Hematopoietic multipotent progenitor cell treated with erythropoietin and hydrocortisone succinate and interleukin-3 and kit ligand, for 8 days (in vitro differentiated cells): ENCODE measurements at regions not wholly inside any gene's neighbourhood (a gene's known extent, or its start where the extent isn't known, plus 50 kb on each side); places are given as distances from the start of the nearest gene placed in this dataset.
A peak's percentile ranks its signal among the peaks of the same experiment; 100 is the strongest.

ENCODE experiments used
- DNase-seq: peaks from one replicate; pipeline ENCODE4 v3.0.0-alpha.2; 2015

DNA sequence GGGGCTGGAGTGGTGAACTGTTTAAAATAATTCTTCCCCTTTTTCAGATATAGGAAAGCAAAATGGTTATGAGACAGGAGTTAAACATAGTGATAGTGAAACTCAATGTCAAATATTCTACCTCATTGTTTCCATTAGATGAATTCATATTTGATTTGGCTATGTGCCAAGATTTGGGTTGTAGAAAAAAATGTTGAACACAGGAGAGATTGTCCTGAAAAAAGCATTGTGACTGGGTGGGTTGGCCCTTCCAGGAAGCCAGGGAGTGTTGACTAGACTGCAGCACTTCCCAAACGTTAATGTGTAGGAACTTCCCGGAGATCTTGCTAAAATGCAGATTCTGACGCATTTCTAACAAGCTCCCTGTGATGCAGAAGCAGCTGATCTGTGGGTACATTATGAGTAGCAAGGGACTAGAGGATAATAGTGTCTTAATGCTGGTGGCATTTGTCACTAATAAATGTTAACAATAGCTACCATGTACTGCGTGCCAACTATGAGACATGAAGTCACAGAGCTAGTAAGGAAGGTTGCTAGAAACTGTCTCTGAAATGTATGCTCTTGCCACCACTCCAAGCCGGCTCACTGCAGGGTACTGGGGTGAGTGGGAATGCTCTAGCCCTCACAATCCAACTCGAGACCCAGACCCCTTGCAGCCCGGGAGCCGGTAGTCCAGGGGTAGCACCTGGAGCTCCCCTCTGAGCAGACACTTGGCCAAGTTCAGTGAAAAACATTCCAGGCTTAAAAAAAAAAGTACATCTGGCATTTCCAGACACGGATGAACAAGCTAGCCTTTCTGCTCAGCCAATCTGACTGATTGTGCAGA lies 120.6 kb downstream of the CD47 start:
- DNase-seq: no peak

DNA sequence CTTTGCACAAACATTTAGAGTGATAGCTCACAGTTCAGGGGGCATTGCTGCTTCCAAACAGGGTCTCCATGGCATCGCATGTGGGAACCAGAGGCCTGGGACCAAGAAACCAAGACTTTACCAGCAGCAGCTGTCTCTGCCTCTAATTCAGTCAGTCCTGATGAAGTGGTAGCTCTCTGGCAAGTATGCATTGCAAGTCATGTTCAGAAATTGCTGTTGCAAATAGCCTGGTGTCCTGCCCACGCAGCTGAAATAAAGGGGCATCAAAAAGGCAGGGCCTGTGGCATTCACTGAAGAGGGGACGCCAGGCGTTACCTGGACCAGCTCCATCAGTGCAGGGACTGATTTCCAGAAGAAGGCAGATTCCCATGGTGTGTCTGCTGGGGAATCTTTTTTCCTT lies 121.3 kb downstream of the CD47 start:
- no peak for DNase-seq

- DNase-seq: no peak
These were observed 124.6 kb downstream of the CD47 start for GRCh38 chr3:107966276-107966675.

DNA sequence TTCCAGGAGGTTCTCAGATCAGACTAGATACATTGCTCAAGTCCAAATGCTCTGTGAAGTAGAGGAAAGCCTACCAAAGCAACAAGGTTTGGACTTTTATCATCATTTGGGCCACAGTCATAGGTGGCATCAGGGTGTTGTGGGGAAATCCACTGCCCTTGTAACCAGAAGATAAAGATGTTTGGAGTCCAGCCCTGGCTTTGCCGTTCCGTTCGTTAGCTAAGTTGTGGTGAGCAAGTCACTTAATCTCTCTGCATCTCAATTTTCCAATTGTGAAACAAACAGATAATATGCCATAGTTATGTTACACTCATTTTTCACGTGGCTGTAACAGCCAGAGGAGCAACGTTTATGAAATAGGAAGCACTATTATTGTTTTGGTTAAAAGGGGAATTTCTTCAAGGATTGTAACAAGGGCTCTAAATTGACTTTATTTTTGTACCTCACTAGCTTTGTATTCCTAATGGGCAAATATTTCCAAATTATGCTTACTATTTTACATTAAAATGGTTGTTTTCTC lies 125.6 kb downstream of the CD47 start:
- DNase-seq: peak; percentile 91

- DNase-seq: no peak
These were observed 127.2 kb downstream of the CD47 start for GRCh38 chr3:107963581-107963980.

DNA sequence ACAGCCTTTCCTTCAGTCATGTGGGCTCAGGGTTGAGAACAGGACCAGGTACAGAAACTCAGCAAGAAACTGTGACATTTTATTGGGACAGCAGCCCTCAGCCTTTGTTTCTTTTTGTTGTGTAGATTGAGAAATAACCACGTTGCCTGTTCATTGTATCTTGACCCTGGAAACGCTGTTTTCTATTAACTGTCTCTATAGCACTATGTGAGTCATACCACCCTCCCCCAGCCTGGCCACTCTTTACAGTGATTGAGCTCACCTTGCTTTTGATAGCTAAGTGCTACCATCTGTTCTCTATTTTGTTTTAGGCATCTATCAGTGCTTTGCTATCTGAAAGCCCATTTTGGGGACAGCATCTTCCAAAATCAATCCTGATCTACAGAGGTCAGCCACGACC lies 127.9 kb downstream of the CD47 start:
- no peak for DNase-seq

- peak; percentile 62 for DNase-seq
These were observed 128.8 kb downstream of the CD47 start for GRCh38 chr3:107962037-107962436.

DNA sequence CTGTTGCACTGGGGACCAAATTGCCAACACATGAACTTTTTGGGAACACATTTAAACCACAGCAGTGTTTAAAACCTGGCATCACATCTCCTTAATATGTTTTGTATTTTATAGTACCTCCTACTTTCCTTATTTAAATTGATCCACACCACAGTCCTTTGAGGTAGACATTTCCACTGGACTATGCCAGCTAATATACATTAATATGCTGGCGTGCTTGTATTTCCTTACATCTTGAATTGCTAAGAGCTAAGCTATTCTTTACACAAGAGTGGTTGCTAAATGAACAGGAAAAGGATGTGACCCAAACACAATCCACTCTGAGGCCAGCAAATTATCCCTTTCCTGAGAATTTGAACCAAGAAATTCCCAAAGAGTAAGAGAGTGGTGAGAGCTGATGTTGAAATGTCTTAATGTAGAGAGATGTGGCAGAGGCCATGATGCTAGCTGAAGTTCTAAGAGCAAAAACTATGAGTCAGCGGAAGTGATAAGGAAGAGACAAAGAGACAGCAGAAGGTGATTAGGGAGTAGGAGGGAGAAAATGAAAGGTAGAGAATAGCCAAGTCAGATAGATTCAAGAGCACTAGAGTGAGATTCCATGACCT lies 131.2 kb downstream of the CD47 start:
- DNase-seq: peak; percentile 43

- DNase-seq: no peak
These were observed 132.7 kb downstream of the CD47 start for GRCh38 chr3:107958146-107958545.

GRCh38 chr3:107956991-107957900 lies 133.6 kb downstream of the CD47 start:
- DNase-seq: no peak

- DNase-seq: no peak
These were observed 136.0 kb downstream of the CD47 start for GRCh38 chr3:107954845-107955244.

- DNase-seq: peak; percentile 56
These were observed 137.1 kb downstream of the CD47 start for GRCh38 chr3:107953722-107954121.

DNA sequence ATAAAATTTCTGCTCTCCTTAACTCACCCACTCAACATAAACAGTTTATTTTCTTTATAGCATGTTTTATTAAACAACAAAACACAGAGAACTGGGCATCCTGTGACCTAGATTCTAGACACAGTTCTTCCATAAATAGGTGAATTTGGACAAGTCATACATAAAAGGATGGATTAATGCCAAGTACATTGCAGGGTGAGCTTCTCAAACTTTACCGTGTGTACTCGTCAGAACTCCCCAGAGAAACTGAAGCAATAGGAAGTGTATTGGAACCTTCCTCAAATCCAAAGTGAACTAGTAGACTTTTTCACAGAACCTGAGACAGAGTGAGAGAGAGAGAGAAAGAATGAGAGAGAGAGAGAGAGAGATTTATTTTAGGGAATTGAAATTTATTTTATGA lies 139.7 kb downstream of the CD47 start:
- DNase-seq: no peak

GRCh38 chr3:107950417-107950816 lies 140.4 kb downstream of the CD47 start:
- no peak for DNase-seq

DNA sequence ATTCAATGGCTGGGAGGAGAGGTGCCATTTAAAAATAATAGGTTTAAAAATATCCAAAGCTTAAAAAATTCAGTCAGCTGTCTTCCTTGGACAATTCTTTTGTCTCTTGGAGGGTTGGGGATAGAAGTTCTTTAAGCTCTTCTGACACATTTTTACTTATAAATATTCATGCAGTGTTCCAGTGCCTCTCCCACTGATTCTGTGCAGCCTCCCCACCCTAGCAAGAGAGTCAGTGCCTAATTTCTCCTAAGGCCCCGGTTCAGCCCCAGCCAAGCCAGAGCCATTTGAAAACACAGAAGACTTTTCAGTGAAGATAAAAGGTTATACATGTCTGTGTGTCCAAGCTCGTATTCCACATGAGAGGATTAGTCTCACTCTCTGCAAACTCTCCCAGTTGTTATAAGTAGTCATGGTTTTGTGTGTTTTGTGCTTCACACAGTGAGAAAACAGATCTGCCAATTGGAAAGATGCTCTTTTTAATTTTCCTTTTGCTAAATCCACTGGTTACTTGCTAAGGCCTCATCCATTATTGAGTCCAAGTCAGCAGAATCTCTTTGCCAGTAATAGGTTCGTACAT lies 141.3 kb downstream of the CD47 start:
- DNase-seq: no peak

DNA sequence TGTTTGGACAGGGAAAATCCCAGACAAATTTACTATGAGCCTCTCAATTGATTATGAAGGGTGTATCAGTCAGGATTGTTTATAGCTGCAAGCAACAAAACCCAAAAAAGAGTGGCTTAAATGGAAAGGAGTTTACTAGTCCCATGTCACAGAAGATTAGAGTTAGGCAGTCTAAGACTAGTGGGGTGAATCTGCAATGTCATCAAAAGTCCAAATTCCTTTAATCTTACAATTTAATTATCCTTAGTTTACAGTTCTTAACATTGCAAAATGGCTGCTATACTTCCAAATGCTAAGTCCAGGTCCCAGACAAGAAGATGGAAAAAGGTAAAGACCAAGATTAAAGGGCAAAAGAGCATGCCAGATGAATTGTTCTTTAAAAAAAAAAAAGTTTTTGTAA lies 143.6 kb downstream of the CD47 start:
- no peak for DNase-seq

DNA sequence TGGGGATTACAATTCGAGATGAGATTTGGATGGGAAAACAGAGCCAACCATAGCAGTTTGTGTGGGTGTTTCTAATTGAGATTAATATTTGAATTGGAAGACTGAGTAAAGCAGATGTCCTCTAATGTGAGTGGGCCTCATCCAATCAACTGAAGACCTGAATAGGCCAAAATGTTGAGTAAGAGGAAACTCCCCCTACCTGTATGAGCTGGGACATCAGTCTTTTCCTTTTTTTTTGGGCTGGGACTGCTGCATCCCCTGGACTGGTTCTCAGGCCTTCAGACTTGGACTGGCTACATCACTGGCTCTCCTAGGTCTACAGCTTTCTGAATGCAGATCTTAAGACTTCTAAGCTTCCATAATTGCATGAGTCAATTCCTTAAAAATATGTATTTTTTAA lies 144.1 kb downstream of the CD47 start:
- no peak for DNase-seq

DNA sequence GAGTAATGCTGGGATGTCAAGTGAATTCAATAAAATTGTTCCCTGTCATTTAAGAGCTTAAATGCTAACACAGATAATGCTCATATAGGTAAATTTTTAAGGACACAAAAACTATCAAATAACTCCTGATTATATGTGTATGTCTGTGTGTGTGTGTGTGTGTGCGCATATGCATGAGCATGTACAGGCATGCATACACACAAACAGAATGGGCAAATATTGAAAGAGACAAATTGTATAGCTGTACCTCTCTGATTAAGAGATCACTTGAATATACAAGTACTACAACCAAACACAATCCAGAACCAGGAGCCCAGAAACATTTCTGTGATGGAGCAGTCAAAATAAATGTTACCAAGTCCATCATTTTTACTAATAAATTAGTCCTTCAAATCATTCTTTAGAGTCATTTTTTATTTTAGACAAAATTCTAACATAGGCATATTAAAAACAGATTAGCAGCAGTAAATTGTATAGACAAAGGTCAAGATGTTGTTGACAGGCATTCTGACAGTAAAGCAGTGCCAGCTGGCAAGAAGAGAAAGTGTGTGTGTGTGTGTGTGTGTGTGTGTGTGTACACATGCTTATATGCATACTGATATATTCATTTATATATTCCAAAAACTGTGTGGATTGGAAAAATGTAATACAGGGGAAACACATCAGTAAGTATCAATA lies 145.3 kb downstream of the CD47 start:
- DNase-seq: no peak

GRCh38 chr3:107943786-107944523 lies 146.9 kb downstream of the CD47 start:
- DNase-seq: no peak

DNA sequence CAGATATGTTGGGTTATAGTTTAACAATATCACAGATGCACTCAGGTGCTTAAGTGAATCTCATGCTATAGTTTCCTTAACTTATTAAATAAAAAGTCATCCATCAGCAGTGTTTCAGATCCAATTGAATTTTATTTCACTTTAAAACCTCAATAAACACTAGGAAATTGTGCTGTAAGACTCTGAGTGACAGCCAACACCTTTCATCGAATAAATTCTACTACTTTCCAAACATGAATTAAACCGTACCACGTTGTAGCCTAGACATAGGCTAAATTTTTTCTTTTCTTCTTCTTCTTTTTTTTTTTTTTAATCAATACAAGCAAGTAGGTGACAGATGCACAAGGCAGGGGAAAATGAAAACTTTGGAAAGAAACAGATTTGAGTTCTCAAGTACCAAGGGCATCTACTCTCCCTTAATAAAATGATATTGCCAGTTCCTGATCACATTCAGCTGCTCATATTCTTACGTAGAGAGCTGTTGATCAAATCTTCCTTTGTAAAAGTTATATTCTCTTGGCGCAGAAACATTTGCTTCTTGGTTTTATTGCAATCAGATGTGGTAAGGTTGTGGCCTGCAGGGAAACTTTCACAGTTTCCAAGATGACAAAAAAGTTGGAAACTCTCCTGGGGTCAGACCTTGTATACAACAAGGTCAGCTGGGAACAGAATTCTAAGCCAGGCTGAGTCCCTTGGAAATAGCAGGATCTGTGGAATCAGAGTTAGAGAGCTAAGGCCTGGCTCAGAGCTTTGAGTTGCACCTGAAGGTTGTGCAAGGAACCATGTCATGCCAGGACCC lies 147.7 kb downstream of the CD47 start:
- no peak for DNase-seq

GRCh38 chr3:107942244-107942643 lies 148.6 kb downstream of the CD47 start:
- DNase-seq: no peak
